ENCODE measurements at regions not wholly inside any gene's neighbourhood (a gene's known extent, or its start where the extent isn't known, plus 50 kb on each side); places are given as distances from the start of the nearest gene placed in this dataset.

- ChIA-PET POLR2A (ENCODE audit: low non-redundant PET) (no interaction called here), CTCF (no interaction called here)
- H3K27me3 ChIP-seq (replicated peaks; ENCODE audit: insufficient read depth, low read depth, low read length, poor library complexity), result no peaks in the 10 kb centered on the region
- H3K9me3 ChIP-seq (ENCODE audit: low read depth, low read length, poor library complexity, severe bottlenecking), result no peaks in the 10 kb centered on the region
- intact Hi-C loops (cut with micrococcal nuclease; ENCODE audit: unreplicated experiment), result no loop called here
- no peaks in the 10 kb centered on the region for H3K4me1 ChIP-seq (ENCODE audit: insufficient read depth, low read length, poor library complexity, severe bottlenecking)
- no peak overlapping the region for H3K27ac ChIP-seq (ENCODE audit: low read depth, low read length, poor library complexity, severe bottlenecking)
- BruUV-seq (replicated peaks), result no TSS peak
- no peak for DNase-seq (ENCODE audit: low spot score)
- H3K4me3 ChIP-seq (ENCODE audit: low read depth, low read length, poor library complexity, severe bottlenecking), result no peak overlapping the region
- H3K36me3 ChIP-seq (ENCODE audit: insufficient read depth, low read length, poor library complexity, severe bottlenecking), result no peaks in the 10 kb centered on the region
- TF ChIP-seq CTCF (conservative IDR thresholded peaks at IDR 0.05; ENCODE audit: low read depth, low read length), result no peak
- TF ChIP-seq EZH2 (IDR thresholded peaks at IDR 0.05; ENCODE audit: borderline replicate concordance, low read depth, low read length, poor library complexity, severe bottlenecking), result no peak
These were observed 71.2 kb upstream of the POMGNT2 start for GRCh38 chr3:43177085-43177484.

GRCh38 chr3:43176666-43177065 is 70.8 kb upstream of the POMGNT2 start:
- Histone ChIP-seq H3K4me1 (ENCODE audit: insufficient read depth, low read length, poor library complexity, severe bottlenecking) (no peaks in the 10 kb centered on the region), H3K27ac (ENCODE audit: low read depth, low read length, poor library complexity, severe bottlenecking) (no peak overlapping the region), H3K4me3 (ENCODE audit: low read depth, low read length, poor library complexity, severe bottlenecking) (no peak overlapping the region), H3K36me3 (ENCODE audit: insufficient read depth, low read length, poor library complexity, severe bottlenecking) (no peaks in the 10 kb centered on the region), H3K9me3 (ENCODE audit: low read depth, low read length, poor library complexity, severe bottlenecking) (no peaks in the 10 kb centered on the region), H3K27me3 (replicated peaks; ENCODE audit: insufficient read depth, low read depth, low read length, poor library complexity) (no peaks in the 10 kb centered on the region)
- no TSS peak for BruUV-seq (replicated peaks)
- ChIA-PET CTCF (no interaction called here), POLR2A (ENCODE audit: low non-redundant PET) (no interaction called here)
- no peak for DNase-seq (ENCODE audit: low spot score)
- no peak for TF ChIP-seq CTCF (conservative IDR thresholded peaks at IDR 0.05; ENCODE audit: low read depth, low read length)
- TF ChIP-seq EZH2 (IDR thresholded peaks at IDR 0.05; ENCODE audit: borderline replicate concordance, low read depth, low read length, poor library complexity, severe bottlenecking), result no peak
- intact Hi-C loops (cut with micrococcal nuclease; ENCODE audit: unreplicated experiment), result no loop called here

- intact Hi-C loops (cut with micrococcal nuclease; ENCODE audit: unreplicated experiment), result no loop called here
- ChIA-PET POLR2A (ENCODE audit: low non-redundant PET) (no interaction called here), CTCF (no interaction called here)
- H3K4me3 ChIP-seq (ENCODE audit: low read depth, low read length, poor library complexity, severe bottlenecking), result no peak overlapping the region
- no peaks in the 10 kb centered on the region for H3K9me3 ChIP-seq (ENCODE audit: low read depth, low read length, poor library complexity, severe bottlenecking)
- H3K4me1 ChIP-seq (ENCODE audit: insufficient read depth, low read length, poor library complexity, severe bottlenecking), result no peaks in the 10 kb centered on the region
- H3K36me3 ChIP-seq (ENCODE audit: insufficient read depth, low read length, poor library complexity, severe bottlenecking), result no peaks in the 10 kb centered on the region
- no peak overlapping the region for H3K27ac ChIP-seq (ENCODE audit: low read depth, low read length, poor library complexity, severe bottlenecking)
- TF ChIP-seq CTCF (conservative IDR thresholded peaks at IDR 0.05; ENCODE audit: low read depth, low read length) (no peak), EZH2 (IDR thresholded peaks at IDR 0.05; ENCODE audit: borderline replicate concordance, low read depth, low read length, poor library complexity, severe bottlenecking) (no peak)
- BruUV-seq (replicated peaks), result no TSS peak
- H3K27me3 ChIP-seq (replicated peaks; ENCODE audit: insufficient read depth, low read depth, low read length, poor library complexity), result no peaks in the 10 kb centered on the region
- DNase-seq (ENCODE audit: low spot score), result no peak
These were observed 69.7 kb upstream of the POMGNT2 start for GRCh38 chr3:43175541-43175940.

Measured in A673 (cell line).